Astrocyte (in vitro differentiated cells and primary cell): ENCODE measurements at regions not wholly inside any gene's neighbourhood (a gene's known extent, or its start where the extent isn't known, plus 50 kb on each side); places are given as distances from the start of the nearest gene placed in this dataset.

Experiments
- EZH2 ChIP-seq: IDR thresholded peaks from 2 replicates; pipeline ENCODE4 v1.6.1; 2012; ENCODE audit warnings: mild to moderate bottlenecking, low read length, inconsistent platforms; ENCODE audit not compliant: insufficient read depth
- TF ChIP-seq, protein P1 (sequence below): IDR thresholded peaks from 2 replicates; pipeline ENCODE4 v1.5.1; 2011; ENCODE audit warnings: low read depth, mild to moderate bottlenecking, inconsistent platforms, low read length, moderate library complexity; ENCODE audit not compliant: insufficient read depth

DNA sequence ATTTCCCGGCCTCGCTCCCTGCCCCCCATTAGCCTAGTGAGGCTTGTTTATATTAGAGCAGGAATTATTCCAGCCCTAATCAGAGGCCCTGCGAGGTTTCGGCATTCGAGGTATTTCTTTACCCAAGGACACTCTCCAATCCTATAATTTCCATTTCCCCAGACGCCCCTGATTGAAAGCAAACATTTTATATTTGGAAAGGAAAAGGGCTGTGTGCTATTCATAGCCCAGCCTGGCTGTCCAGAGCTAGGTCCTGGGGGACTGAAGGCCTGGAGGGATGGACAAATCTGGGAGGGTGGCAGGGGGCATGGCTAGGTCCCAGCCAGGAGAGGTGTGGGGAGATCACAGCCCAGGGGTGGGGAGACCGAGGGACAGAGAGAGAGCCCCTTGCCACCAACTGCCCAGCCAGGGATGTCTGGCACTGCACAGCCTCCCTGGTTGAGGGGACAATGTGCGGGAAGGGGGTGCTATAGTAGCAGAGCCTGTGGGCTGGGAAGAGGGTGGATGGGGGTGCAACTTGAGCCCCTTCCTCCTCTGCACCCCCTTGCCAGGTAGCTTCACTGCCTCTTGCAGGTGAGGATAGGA lies 125.1 kb downstream of the BARX1 start:
- TF ChIP-seq, protein P1, sequence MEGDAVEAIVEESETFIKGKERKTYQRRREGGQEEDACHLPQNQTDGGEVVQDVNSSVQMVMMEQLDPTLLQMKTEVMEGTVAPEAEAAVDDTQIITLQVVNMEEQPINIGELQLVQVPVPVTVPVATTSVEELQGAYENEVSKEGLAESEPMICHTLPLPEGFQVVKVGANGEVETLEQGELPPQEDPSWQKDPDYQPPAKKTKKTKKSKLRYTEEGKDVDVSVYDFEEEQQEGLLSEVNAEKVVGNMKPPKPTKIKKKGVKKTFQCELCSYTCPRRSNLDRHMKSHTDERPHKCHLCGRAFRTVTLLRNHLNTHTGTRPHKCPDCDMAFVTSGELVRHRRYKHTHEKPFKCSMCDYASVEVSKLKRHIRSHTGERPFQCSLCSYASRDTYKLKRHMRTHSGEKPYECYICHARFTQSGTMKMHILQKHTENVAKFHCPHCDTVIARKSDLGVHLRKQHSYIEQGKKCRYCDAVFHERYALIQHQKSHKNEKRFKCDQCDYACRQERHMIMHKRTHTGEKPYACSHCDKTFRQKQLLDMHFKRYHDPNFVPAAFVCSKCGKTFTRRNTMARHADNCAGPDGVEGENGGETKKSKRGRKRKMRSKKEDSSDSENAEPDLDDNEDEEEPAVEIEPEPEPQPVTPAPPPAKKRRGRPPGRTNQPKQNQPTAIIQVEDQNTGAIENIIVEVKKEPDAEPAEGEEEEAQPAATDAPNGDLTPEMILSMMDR: no peak
- no peak for TF ChIP-seq EZH2
